ENCODE measurements at regions not wholly inside any gene's neighbourhood (a gene's known extent, or its start where the extent isn't known, plus 50 kb on each side); places are given as distances from the start of the nearest gene placed in this dataset.
A peak's percentile ranks its signal among the peaks of the same experiment; 100 is the strongest.
"Not testable (repeated sequence)": the region's sequence is repeated elsewhere in the genome, so short reads cannot be mapped to it uniquely, and the experiment has no call there.

- intact Hi-C loops (cut with DNase I; ENCODE audit: low total_unique reads): no loop called here
- H3K9me3 ChIP-seq: no peaks in the 10 kb centered on the region
- 68 to 77% (median 73%) methylated on average over 6 of the region's 6 CpGs for WGBS, 5 donors
- H3K4me1 ChIP-seq: peaks cover 0 to 46% (median 23%) of the 10 kb centered on the region in 6 donors
- H3K27ac ChIP-seq: peak overlapping the region in 6 of 8 donors; percentile 29 to 76 (median 68)
- TF ChIP-seq POLR2AphosphoS5 (IDR thresholded peaks at IDR 0.05): no peak
- no peak for TF ChIP-seq POLR2A (IDR thresholded peaks at IDR 0.05)
- TF ChIP-seq CTCF (IDR thresholded peaks at IDR 0.05 in 8 of 11, conservative IDR thresholded peaks at IDR 0.05 in 3 of 11): no peak
- H3K27me3 ChIP-seq (replicated peaks in 1 of 7): no peaks in the 10 kb centered on the region
- no peak overlapping the region for H3K4me3 ChIP-seq
- no peak for DNase-seq
- H3K36me3 ChIP-seq: no peaks in the 10 kb centered on the region
These were observed 313.5 kb downstream of the FOXO1 start for GRCh38 chr13:40352802-40353562.

GRCh38 chr13:40355126-40355724 is 311.2 kb downstream of the FOXO1 start:
- no peak for DNase-seq
- no peak overlapping the region for H3K27ac ChIP-seq
- no peaks in the 10 kb centered on the region for H3K9me3 ChIP-seq
- H3K36me3 ChIP-seq: no peaks in the 10 kb centered on the region
- no peaks in the 10 kb centered on the region for H3K27me3 ChIP-seq (replicated peaks in 1 of 7)
- H3K4me1 ChIP-seq: peaks cover 0 to 38% (median 23%) of the 10 kb centered on the region in 6 donors
- no peak overlapping the region for H3K4me3 ChIP-seq
- no peak for TF ChIP-seq POLR2AphosphoS5 (IDR thresholded peaks at IDR 0.05)
- TF ChIP-seq POLR2A (IDR thresholded peaks at IDR 0.05): no peak
- no peak for TF ChIP-seq CTCF (IDR thresholded peaks at IDR 0.05 in 8 of 11, conservative IDR thresholded peaks at IDR 0.05 in 3 of 11)
- 82 to 89% (median 88%) methylated on average over 6 of the region's 6 CpGs for WGBS, 5 donors
- intact Hi-C loops (cut with DNase I; ENCODE audit: low total_unique reads): no loop called here

DNA sequence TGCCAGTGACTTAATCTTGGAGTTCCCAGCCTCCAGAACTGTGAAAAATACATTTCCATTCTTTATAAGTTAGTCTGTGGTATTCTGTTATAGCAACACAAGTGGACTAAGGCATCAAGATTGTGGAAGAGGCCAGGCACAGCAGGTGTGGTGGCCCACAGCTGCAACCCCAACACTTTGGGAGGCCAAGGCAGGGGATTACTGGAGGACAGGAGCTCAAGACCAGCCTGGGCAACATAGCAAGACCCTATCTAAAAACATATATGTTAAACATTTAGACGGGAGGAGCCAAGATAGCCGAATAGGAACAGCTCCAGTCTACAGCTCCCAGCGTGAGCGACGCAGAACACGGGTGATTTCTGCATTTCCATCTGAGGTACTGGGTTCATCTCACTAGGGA is 310.4 kb downstream of the FOXO1 start:
- intact Hi-C loops (cut with DNase I; ENCODE audit: low total_unique reads): no loop called here
- no peak for DNase-seq

DNA sequence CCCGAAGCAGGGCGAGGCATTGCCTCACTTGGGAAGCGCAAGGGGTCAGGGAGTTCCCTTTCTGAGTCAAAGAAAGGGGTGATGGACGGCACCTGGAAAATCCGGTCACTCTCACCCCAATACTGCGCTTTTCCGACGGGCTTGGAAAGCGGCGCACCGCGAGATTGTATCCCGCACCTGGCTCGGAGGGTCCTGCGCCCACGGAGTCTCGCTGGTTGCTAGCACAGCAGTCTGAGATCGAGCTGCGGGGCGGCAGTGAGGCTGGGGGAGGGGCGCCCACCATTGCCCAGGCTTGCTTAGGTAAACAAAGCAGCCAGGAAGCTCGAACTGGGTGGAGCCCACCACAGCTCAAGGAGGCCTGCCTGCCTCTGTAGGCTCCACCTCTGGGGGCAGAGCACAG is 310.0 kb downstream of the FOXO1 start:
- H3K9me3 ChIP-seq; H3K27me3 ChIP-seq (replicated peaks in 1 of 7); H3K4me3 ChIP-seq; intact Hi-C loops (cut with DNase I; ENCODE audit: low total_unique reads); DNase-seq; H3K36me3 ChIP-seq; H3K27ac ChIP-seq: not testable (repeated sequence)
- peaks cover 0 to 30% (median 15%) of the 10 kb centered on the region in 6 donors for H3K4me1 ChIP-seq
- 83 to 90% (median 86%) methylated on average over 20 to 22 of the region's 22 CpGs for WGBS, 5 donors

More for the DNA sequence above, 310.4 kb downstream of the FOXO1 start:
- H3K27me3 ChIP-seq (replicated peaks in 1 of 7): no peaks in the 10 kb centered on the region
- peaks cover 0 to 35% (median 20%) of the 10 kb centered on the region in 6 donors for H3K4me1 ChIP-seq
- H3K36me3 ChIP-seq: no peaks in the 10 kb centered on the region
- no peaks in the 10 kb centered on the region for H3K9me3 ChIP-seq
- 96 to 99% (median 98%) methylated on average over 6 of the region's 6 CpGs for WGBS, 5 donors
- no peak overlapping the region for H3K4me3 ChIP-seq
- no peak for TF ChIP-seq CTCF (IDR thresholded peaks at IDR 0.05 in 8 of 11, conservative IDR thresholded peaks at IDR 0.05 in 3 of 11)
- TF ChIP-seq POLR2A (IDR thresholded peaks at IDR 0.05): no peak
- no peak for TF ChIP-seq POLR2AphosphoS5 (IDR thresholded peaks at IDR 0.05)
- H3K27ac ChIP-seq: no peak overlapping the region
